Body of pancreas (tissue), 4 donors: ENCODE measurements at regions not wholly inside any gene's neighbourhood (a gene's known extent, or its start where the extent isn't known, plus 50 kb on each side); places are given as distances from the start of the nearest gene placed in this dataset.

Experiments
- ATAC-seq: fragments of 150-250 bp; one replicate; pipeline ENCODE4 v1.9.1; 2016
- DNase-seq, 4 donors: peaks; one replicate each; pipeline ENCODE4 v3.0.0-alpha.2; 2019
- H3K27ac ChIP-seq, 4 donors: fragments of 200-600 bp; sonication (generic); 1 replicate in 3 of 4; 2 replicates in 1 of 4; pipeline versions ENCODE4 v1.5.1 to v1.6.1; 2016 to 2019; ENCODE audit warnings: mild to moderate bottlenecking in 1 of 4, mixed read lengths in 1 of 4, moderate library complexity in 1 of 4
- H3K27me3 ChIP-seq, 2 donors: fragments of 200-600 bp; sonication (generic); one replicate each; pipeline ENCODE4 v1.6.0; 2016; ENCODE audit warnings: mild to moderate bottlenecking in 1 of 2
- H3K36me3 ChIP-seq, 2 donors: fragments of 200-600 bp; sonication (generic); replicated peaks in 1 of 2; 2 replicates each; pipeline ENCODE4 v1.5.1; 2016; ENCODE audit warnings: low read depth in 2 of 2; ENCODE audit not compliant: insufficient read depth in 1 of 2
- H3K4me1 ChIP-seq: fragments of 200-600 bp; sonication (generic); one replicate; pipeline ENCODE4 v1.6.0; 2016
- H3K4me3 ChIP-seq, 2 donors: fragments of 200-600 bp; sonication (generic); 1 replicate in 1 of 2; 2 replicates in 1 of 2; pipeline ENCODE4 v1.5.1; 2016 to 2019
- H3K9me3 ChIP-seq, 3 donors: fragments of 200-600 bp; sonication (generic); 1 replicate in 2 of 3; 2 replicates in 1 of 3; pipeline ENCODE4 v1.5.1; 2016
- CTCF ChIP-seq, 7 experiments: fragments of 450-650 bp in 4 of 7; fragments of 200-600 bp in 3 of 7; sonication (generic) in 3 of 7; IDR thresholded peaks; one replicate each; pipeline ENCODE4 v1.5.1; 2016 to 2019; ENCODE audit warnings: antibody characterized with exemption in 7 of 7
- POLR2A ChIP-seq, 3 donors: fragments of 450-650 bp; IDR thresholded peaks; one replicate each; pipeline ENCODE4 v1.6.1; 2016; ENCODE audit warnings: antibody characterized with exemption in 3 of 3, mild to moderate bottlenecking in 2 of 3
- WGBS, 2 donors: methylation state at CpG; one replicate each; pipeline ENCODE4 v1.1.5; 2017; 5-methylcytosine and 5-hydroxymethylcytosine counted together
- intact Hi-C: fragments of 100-400 bp; cut with DNase I; formaldehyde crosslinking; loops from one replicate; pipeline ENCODE4 v1.15.1; 2023

GRCh38 chr14:104470588-104470987 lies 109.0 kb upstream of the C14orf180 start:
- intact Hi-C loops: no loop called here
- ATAC-seq: no peak
- Histone ChIP-seq H3K4me1 (no peaks in the 10 kb centered on the region), H3K36me3 (no peaks in the 10 kb centered on the region), H3K27ac (no peak overlapping the region), H3K4me3 (no peak overlapping the region), H3K27me3 (no peaks in the 10 kb centered on the region), H3K9me3 (no peaks in the 10 kb centered on the region)
- no peak for DNase-seq
- TF ChIP-seq POLR2A (IDR thresholded peaks at IDR 0.05): no peak
- no peak for TF ChIP-seq CTCF (IDR thresholded peaks at IDR 0.05)
- WGBS, 2 donors: 82% methylated on average over 15 of the region's 15 CpGs

- no peaks in the 10 kb centered on the region for H3K36me3 ChIP-seq
- TF ChIP-seq POLR2A (IDR thresholded peaks at IDR 0.05): no peak
- TF ChIP-seq CTCF (IDR thresholded peaks at IDR 0.05): no peak
- H3K27ac ChIP-seq: no peak overlapping the region
- intact Hi-C loops: no loop called here
- no peaks in the 10 kb centered on the region for H3K27me3 ChIP-seq
- WGBS, 2 donors: 81 to 98% methylated on average over 8 of the region's 8 CpGs
- no peak overlapping the region for H3K4me3 ChIP-seq
- ATAC-seq (peak; percentile 9), DNase-seq (no peak)
- H3K9me3 ChIP-seq: no peaks in the 10 kb centered on the region
- no peaks in the 10 kb centered on the region for H3K4me1 ChIP-seq
Observed at GRCh38 chr14:104471114-104471513, 108.5 kb upstream of the C14orf180 start.

- H3K4me1 ChIP-seq: no peaks in the 10 kb centered on the region
- intact Hi-C loops: no loop called here
- TF ChIP-seq CTCF (IDR thresholded peaks at IDR 0.05) (no peak), POLR2A (IDR thresholded peaks at IDR 0.05) (no peak)
- H3K36me3 ChIP-seq: no peaks in the 10 kb centered on the region
- H3K27ac ChIP-seq: no peak overlapping the region
- ATAC-seq (no peak), DNase-seq (no peak)
- no peaks in the 10 kb centered on the region for H3K9me3 ChIP-seq
- no peaks in the 10 kb centered on the region for H3K27me3 ChIP-seq
- no peak overlapping the region for H3K4me3 ChIP-seq
- 40 to 70% methylated on average over 1 of the region's 1 CpG for WGBS, 2 donors
Observed at GRCh38 chr14:104472073-104472472, 107.5 kb upstream of the C14orf180 start.

- no peak for DNase-seq
Observed at GRCh38 chr14:104472536-104473243, 106.9 kb upstream of the C14orf180 start.

More at GRCh38 chr14:104472536-104473243, 106.9 kb upstream of the C14orf180 start:
- Histone ChIP-seq H3K9me3 (no peaks in the 10 kb centered on the region), H3K27ac (no peak overlapping the region), H3K36me3 (no peaks in the 10 kb centered on the region), H3K4me3 (no peak overlapping the region), H3K27me3 (no peaks in the 10 kb centered on the region), H3K4me1 (no peaks in the 10 kb centered on the region)
- WGBS, 2 donors: 71 to 83% methylated on average over 9 to 27 of the region's 29 CpGs
- intact Hi-C loops: no loop called here
- TF ChIP-seq CTCF (IDR thresholded peaks at IDR 0.05) (no peak), POLR2A (IDR thresholded peaks at IDR 0.05) (no peak)
- no peak for ATAC-seq
